Right atrium auricular region (tissue), 2 donors: ENCODE measurements at regions not wholly inside any gene's neighbourhood (a gene's known extent, or its start where the extent isn't known, plus 50 kb on each side); places are given as distances from the start of the nearest gene placed in this dataset.

ENCODE experiments used
- DNase-seq: peaks from one replicate; pipeline ENCODE4 v3.0.0-alpha.2; 2019; ENCODE audit warnings: low spot score
- H3K27ac ChIP-seq, 2 donors: fragments of 200-600 bp; sonication (generic); 1 replicate in 1 of 2; 2 replicates in 1 of 2; pipeline ENCODE4 v1.5.1; 2016 to 2019
- H3K27me3 ChIP-seq, 2 donors: fragments of 200-600 bp; sonication (generic); one replicate each; pipeline versions ENCODE4 v1.5.1 to v1.6.0; 2017 to 2019
- H3K36me3 ChIP-seq: fragments of 200-600 bp; sonication (generic); one replicate; pipeline ENCODE4 v1.5.1; 2016
- H3K4me1 ChIP-seq, 2 donors: fragments of 200-600 bp; sonication (generic); one replicate each; pipeline versions ENCODE4 v1.5.1 to v1.6.0; 2017 to 2019
- H3K4me3 ChIP-seq, 2 donors: fragments of 200-600 bp; sonication (generic); 1 replicate in 1 of 2; 2 replicates in 1 of 2; pipeline ENCODE4 v1.5.1; 2017 to 2019; ENCODE audit warnings: mild to moderate bottlenecking in 1 of 2, moderate library complexity in 1 of 2
- H3K9me3 ChIP-seq, 2 donors: fragments of 200-600 bp; sonication (generic); one replicate each; pipeline ENCODE4 v1.5.1; 2019
- CTCF ChIP-seq, 2 donors: fragments of 200-600 bp; sonication (generic); IDR thresholded peaks; one replicate each; pipeline ENCODE4 v1.5.1; 2019; ENCODE audit warnings: antibody characterized with exemption in 2 of 2

GRCh38 chr15:93466380-93466779 is 377.4 kb upstream of the RGMA start:
- no peak overlapping the region for H3K4me3 ChIP-seq
- H3K27ac ChIP-seq: no peak overlapping the region
- no peak for TF ChIP-seq CTCF (IDR thresholded peaks at IDR 0.05)
- H3K36me3 ChIP-seq: no peaks in the 10 kb centered on the region
- no peak for DNase-seq
- no peaks in the 10 kb centered on the region for H3K27me3 ChIP-seq
- no peaks in the 10 kb centered on the region for H3K9me3 ChIP-seq
- H3K4me1 ChIP-seq: no peaks in the 10 kb centered on the region

GRCh38 chr15:93462690-93463089 is 373.7 kb upstream of the RGMA start:
- no peaks in the 10 kb centered on the region for H3K27me3 ChIP-seq
- no peaks in the 10 kb centered on the region for H3K36me3 ChIP-seq
- no peak overlapping the region for H3K27ac ChIP-seq
- no peaks in the 10 kb centered on the region for H3K4me1 ChIP-seq
- no peak for TF ChIP-seq CTCF (IDR thresholded peaks at IDR 0.05)
- no peak for DNase-seq
- H3K9me3 ChIP-seq: no peaks in the 10 kb centered on the region
- H3K4me3 ChIP-seq: no peak overlapping the region

GRCh38 chr15:93460717-93461116 is 371.7 kb upstream of the RGMA start:
- no peak for DNase-seq
- H3K4me3 ChIP-seq: no peak overlapping the region
- H3K36me3 ChIP-seq: no peaks in the 10 kb centered on the region
- H3K9me3 ChIP-seq: no peaks in the 10 kb centered on the region
- no peak for TF ChIP-seq CTCF (IDR thresholded peaks at IDR 0.05)
- H3K27me3 ChIP-seq: no peaks in the 10 kb centered on the region
- no peaks in the 10 kb centered on the region for H3K4me1 ChIP-seq
- no peak overlapping the region for H3K27ac ChIP-seq

- H3K4me1 ChIP-seq: no peaks in the 10 kb centered on the region
- H3K4me3 ChIP-seq: no peak overlapping the region
- no peaks in the 10 kb centered on the region for H3K36me3 ChIP-seq
- H3K9me3 ChIP-seq: no peaks in the 10 kb centered on the region
- TF ChIP-seq CTCF (IDR thresholded peaks at IDR 0.05): no peak
- no peak overlapping the region for H3K27ac ChIP-seq
- DNase-seq: no peak
- H3K27me3 ChIP-seq: no peaks in the 10 kb centered on the region
Observed at GRCh38 chr15:93459396-93459795, 370.4 kb upstream of the RGMA start.

- H3K36me3 ChIP-seq: no peaks in the 10 kb centered on the region
- H3K27ac ChIP-seq: no peak overlapping the region
- TF ChIP-seq CTCF (IDR thresholded peaks at IDR 0.05): no peak
- H3K4me1 ChIP-seq: no peaks in the 10 kb centered on the region
- no peak for DNase-seq
- H3K9me3 ChIP-seq: no peaks in the 10 kb centered on the region
- H3K4me3 ChIP-seq: no peak overlapping the region
- H3K27me3 ChIP-seq: no peaks in the 10 kb centered on the region
Observed at GRCh38 chr15:93458597-93458996, 369.6 kb upstream of the RGMA start.

GRCh38 chr15:93454788-93455187 is 365.8 kb upstream of the RGMA start:
- Histone ChIP-seq H3K27ac (no peak overlapping the region), H3K9me3 (no peaks in the 10 kb centered on the region), H3K27me3 (no peaks in the 10 kb centered on the region), H3K4me3 (no peak overlapping the region), H3K36me3 (no peaks in the 10 kb centered on the region), H3K4me1 (no peaks in the 10 kb centered on the region)
- TF ChIP-seq CTCF (IDR thresholded peaks at IDR 0.05): no peak
- no peak for DNase-seq
